ENCODE measurements at regions not wholly inside any gene's neighbourhood (a gene's known extent, or its start where the extent isn't known, plus 50 kb on each side); places are given as distances from the start of the nearest gene placed in this dataset.

DNA sequence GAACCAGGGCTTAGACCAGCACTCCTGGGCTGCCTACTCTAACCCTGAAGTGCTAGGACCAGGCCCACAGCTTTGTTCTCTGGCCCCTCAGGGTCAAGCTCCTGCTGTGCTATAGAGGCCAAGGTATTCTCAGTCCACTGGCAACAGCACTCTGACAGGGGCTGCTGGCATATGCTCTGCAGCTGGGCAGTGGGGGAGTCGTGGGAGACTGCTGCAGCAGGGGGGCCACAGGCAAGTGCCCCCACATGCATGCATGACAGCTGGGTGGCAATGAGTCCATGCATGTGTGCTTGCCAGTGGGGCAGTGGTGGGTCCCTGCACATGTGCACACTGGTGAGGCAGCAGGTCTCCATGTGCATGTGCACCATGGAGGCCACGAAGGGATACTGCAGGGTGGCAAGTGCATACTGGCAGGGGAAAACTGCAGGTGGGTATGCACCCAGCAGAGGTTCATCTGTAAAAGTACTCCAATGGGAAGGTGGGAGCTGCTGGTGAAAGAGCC is 364.9 kb upstream of the IRAK1BP1 start:
- ChIA-PET POLR2A (no interaction called here), CTCF (no interaction called here)
- DNase-seq (ENCODE audit: low read depth, low spot score): no peak
- TF ChIP-seq, protein P1, sequence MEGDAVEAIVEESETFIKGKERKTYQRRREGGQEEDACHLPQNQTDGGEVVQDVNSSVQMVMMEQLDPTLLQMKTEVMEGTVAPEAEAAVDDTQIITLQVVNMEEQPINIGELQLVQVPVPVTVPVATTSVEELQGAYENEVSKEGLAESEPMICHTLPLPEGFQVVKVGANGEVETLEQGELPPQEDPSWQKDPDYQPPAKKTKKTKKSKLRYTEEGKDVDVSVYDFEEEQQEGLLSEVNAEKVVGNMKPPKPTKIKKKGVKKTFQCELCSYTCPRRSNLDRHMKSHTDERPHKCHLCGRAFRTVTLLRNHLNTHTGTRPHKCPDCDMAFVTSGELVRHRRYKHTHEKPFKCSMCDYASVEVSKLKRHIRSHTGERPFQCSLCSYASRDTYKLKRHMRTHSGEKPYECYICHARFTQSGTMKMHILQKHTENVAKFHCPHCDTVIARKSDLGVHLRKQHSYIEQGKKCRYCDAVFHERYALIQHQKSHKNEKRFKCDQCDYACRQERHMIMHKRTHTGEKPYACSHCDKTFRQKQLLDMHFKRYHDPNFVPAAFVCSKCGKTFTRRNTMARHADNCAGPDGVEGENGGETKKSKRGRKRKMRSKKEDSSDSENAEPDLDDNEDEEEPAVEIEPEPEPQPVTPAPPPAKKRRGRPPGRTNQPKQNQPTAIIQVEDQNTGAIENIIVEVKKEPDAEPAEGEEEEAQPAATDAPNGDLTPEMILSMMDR (IDR thresholded peaks at IDR 0.05; ENCODE audit: insufficient read depth, low read length, missing control alignments): no peak
- no peak overlapping the region for H3K4me3 ChIP-seq (ENCODE audit: low read depth, low read length)

DNA sequence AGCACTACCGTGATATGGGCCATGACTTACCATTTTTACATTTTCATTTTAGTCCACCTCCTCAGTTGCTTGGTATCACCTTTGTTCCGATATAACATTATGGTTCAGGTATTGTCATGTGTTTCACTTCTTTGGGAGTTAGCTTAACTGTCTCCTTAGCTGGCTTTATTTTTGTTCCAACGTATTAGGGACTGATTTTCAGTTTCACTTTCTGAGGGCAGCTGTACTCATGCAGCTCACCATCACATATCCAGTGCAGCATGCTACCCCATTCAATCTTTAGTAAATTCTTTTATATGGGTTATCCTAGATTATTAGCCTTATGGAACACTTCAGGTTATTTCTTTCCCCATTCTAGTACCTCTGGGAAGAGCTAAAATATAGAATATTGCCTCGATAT is 362.2 kb upstream of the IRAK1BP1 start:
- ChIA-PET POLR2A (no interaction called here), CTCF (no interaction called here)
- H3K4me3 ChIP-seq (ENCODE audit: low read depth, low read length): no peak overlapping the region
- DNase-seq (ENCODE audit: low read depth, low spot score): no peak
- TF ChIP-seq, protein P1 (IDR thresholded peaks at IDR 0.05; ENCODE audit: insufficient read depth, low read length, missing control alignments): no peak

- POLR2A ChIA-PET: no interaction called here
These were observed 356.3 kb upstream of the IRAK1BP1 start for GRCh38 chr6:78511009-78511408.

GRCh38 chr6:78513856-78514255 is 353.5 kb upstream of the IRAK1BP1 start:
- TF ChIP-seq, protein P1 (IDR thresholded peaks at IDR 0.05; ENCODE audit: insufficient read depth, low read length, missing control alignments): no peak
- DNase-seq (ENCODE audit: low read depth, low spot score): no peak
- no peak overlapping the region for H3K4me3 ChIP-seq (ENCODE audit: low read depth, low read length)
- ChIA-PET POLR2A (no interaction called here), CTCF (no interaction called here)

More at GRCh38 chr6:78511009-78511408, 356.3 kb upstream of the IRAK1BP1 start:
- DNase-seq (ENCODE audit: low read depth, low spot score): no peak
- CTCF ChIA-PET: no interaction called here
- TF ChIP-seq, protein P1 (IDR thresholded peaks at IDR 0.05; ENCODE audit: insufficient read depth, low read length, missing control alignments): no peak
- no peak overlapping the region for H3K4me3 ChIP-seq (ENCODE audit: low read depth, low read length)

DNA sequence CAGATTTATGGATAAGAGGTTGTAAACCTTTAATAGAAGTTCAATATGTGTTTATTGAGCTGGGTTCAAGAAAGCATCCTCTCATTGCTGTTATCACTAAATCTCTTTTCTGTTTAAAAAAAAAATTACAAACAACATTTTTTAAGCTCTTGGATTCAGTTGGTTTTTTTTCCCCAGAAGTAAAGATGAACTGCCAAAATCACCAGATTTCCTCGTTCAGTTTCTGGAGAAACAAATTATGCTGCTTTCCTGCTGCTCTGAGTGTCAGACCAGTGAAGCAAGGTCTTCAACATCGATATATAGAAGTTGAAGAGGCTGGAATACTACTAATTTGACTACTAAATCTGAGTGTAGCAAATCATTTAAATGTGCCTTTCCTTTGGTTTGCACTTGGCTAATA is 352.1 kb upstream of the IRAK1BP1 start:
- DNase-seq (ENCODE audit: low read depth, low spot score): no peak
- ChIA-PET CTCF (no interaction called here), POLR2A (no interaction called here)
- no peak overlapping the region for H3K4me3 ChIP-seq (ENCODE audit: low read depth, low read length)
- TF ChIP-seq, protein P1 (IDR thresholded peaks at IDR 0.05; ENCODE audit: insufficient read depth, low read length, missing control alignments): no peak

GRCh38 chr6:78517399-78517798 is 350.0 kb upstream of the IRAK1BP1 start:
- DNase-seq (ENCODE audit: low read depth, low spot score): no peak
- TF ChIP-seq, protein P1 (IDR thresholded peaks at IDR 0.05; ENCODE audit: insufficient read depth, low read length, missing control alignments): no peak
- no peak overlapping the region for H3K4me3 ChIP-seq (ENCODE audit: low read depth, low read length)
- POLR2A ChIA-PET: no interaction called here
- CTCF ChIA-PET: no interaction called here

Measured in AG04449 (cell line).